RKO (cell line): ENCODE measurements at regions not wholly inside any gene's neighbourhood (a gene's known extent, or its start where the extent isn't known, plus 50 kb on each side); places are given as distances from the start of the nearest gene placed in this dataset.

ENCODE experiments used
- DNase-seq: peaks from one replicate; pipeline ENCODE4 v3.0.0-alpha.2; 2016; ENCODE audit warnings: low spot score

- DNase-seq: no peak
These were observed 517.4 kb downstream of the BUD13 start for GRCh38 chr11:116255321-116255953.

- DNase-seq: no peak
These were observed 522.6 kb downstream of the BUD13 start for GRCh38 chr11:116250155-116250554.

- no peak for DNase-seq
These were observed 523.2 kb downstream of the BUD13 start for GRCh38 chr11:116249561-116249960.

- DNase-seq: no peak
These were observed 527.9 kb downstream of the BUD13 start for GRCh38 chr11:116244889-116245288.

GRCh38 chr11:116244439-116244838 is 528.3 kb downstream of the BUD13 start:
- no peak for DNase-seq

- DNase-seq: no peak
These were observed 528.8 kb downstream of the BUD13 start for GRCh38 chr11:116243991-116244390.

GRCh38 chr11:116242006-116242405 is 530.8 kb downstream of the BUD13 start:
- no peak for DNase-seq

- no peak for DNase-seq
These were observed 532.1 kb downstream of the BUD13 start for GRCh38 chr11:116240710-116241109.

GRCh38 chr11:116239247-116239646 is 533.5 kb downstream of the BUD13 start:
- DNase-seq: no peak

- no peak for DNase-seq
These were observed 537.7 kb downstream of the BUD13 start for GRCh38 chr11:116234989-116235568.

- DNase-seq: no peak
These were observed 539.2 kb downstream of the BUD13 start for GRCh38 chr11:116233561-116233960.

- no peak for DNase-seq
These were observed 540.4 kb downstream of the BUD13 start for GRCh38 chr11:116232364-116232828.

- DNase-seq: no peak
These were observed 541.2 kb downstream of the BUD13 start for GRCh38 chr11:116231543-116231942.

GRCh38 chr11:116230438-116230837 is 542.3 kb downstream of the BUD13 start:
- no peak for DNase-seq

- no peak for DNase-seq
These were observed 543.4 kb downstream of the BUD13 start for GRCh38 chr11:116229236-116229970.

GRCh38 chr11:116226731-116227130 is 546.1 kb downstream of the BUD13 start:
- no peak for DNase-seq

- DNase-seq: no peak
These were observed 546.8 kb downstream of the BUD13 start for GRCh38 chr11:116225784-116226585.

GRCh38 chr11:116225236-116225635 is 547.6 kb downstream of the BUD13 start:
- DNase-seq: no peak

GRCh38 chr11:116224889-116225200 is 547.9 kb downstream of the BUD13 start:
- no peak for DNase-seq

- peak; percentile 29 for DNase-seq
These were observed 548.5 kb downstream of the BUD13 start for GRCh38 chr11:116224154-116224888.

- DNase-seq: no peak
These were observed 551.4 kb downstream of the BUD13 start for GRCh38 chr11:116221351-116221750.

- DNase-seq: no peak
These were observed 553.6 kb downstream of the BUD13 start for GRCh38 chr11:116219171-116219635.
